ENCODE measurements at regions not wholly inside any gene's neighbourhood (a gene's known extent, or its start where the extent isn't known, plus 50 kb on each side); places are given as distances from the start of the nearest gene placed in this dataset.

- in situ Hi-C loops (cut with HindIII; ENCODE audit: low sequenced_read_pairs) = no loop called here
These were observed 360.4 kb downstream of the SLC4A3 start for GRCh38 chr2:219987830-219988229.

DNA sequence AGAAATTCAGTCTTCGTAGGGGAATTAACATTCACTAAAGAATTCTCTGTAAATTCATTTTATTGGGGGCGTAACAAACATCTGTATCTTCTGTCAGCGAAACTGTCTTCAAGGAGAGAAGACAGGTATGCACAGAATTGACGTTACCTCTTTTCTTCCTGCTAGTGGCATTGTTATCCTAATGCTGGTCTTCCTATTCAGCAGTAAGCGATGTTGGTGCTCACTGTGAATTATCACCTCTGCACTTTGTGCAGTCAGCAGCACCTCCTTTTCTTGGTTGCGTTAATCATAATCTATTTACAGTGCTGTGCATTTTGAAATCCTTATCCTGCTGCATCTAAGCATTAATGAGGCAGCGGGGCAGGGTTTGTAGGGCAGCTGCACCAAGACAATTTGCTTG is 362.3 kb downstream of the SLC4A3 start:
- in situ Hi-C loops (cut with HindIII; ENCODE audit: low sequenced_read_pairs) = no loop called here

DNA sequence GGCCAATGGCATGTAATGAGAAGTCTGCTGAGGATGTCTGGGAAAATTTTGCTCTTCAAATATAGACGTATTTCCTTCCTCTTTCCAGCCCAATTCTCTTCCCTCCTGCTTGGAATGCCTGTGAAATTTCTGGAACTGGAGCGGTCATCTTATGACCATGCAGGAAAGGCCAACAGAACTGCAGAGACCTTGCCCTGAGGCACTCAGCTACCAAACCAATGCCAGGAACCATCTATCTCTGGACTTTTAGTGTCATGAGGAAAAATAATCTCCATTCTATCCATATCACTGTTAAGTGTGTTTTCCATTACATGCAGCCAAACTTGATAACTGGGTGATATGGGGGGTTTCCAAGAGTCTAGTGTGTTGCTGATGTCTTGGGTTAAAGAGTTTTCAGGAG is 363.7 kb downstream of the SLC4A3 start:
- in situ Hi-C loops (cut with HindIII; ENCODE audit: low sequenced_read_pairs) = no loop called here

GRCh38 chr2:219995399-219995798 is 368.0 kb downstream of the SLC4A3 start:
- in situ Hi-C loops (cut with HindIII; ENCODE audit: low sequenced_read_pairs) = no loop called here

- in situ Hi-C loops (cut with HindIII; ENCODE audit: low sequenced_read_pairs) = no loop called here
These were observed 368.7 kb downstream of the SLC4A3 start for GRCh38 chr2:219995991-219996765.

DNA sequence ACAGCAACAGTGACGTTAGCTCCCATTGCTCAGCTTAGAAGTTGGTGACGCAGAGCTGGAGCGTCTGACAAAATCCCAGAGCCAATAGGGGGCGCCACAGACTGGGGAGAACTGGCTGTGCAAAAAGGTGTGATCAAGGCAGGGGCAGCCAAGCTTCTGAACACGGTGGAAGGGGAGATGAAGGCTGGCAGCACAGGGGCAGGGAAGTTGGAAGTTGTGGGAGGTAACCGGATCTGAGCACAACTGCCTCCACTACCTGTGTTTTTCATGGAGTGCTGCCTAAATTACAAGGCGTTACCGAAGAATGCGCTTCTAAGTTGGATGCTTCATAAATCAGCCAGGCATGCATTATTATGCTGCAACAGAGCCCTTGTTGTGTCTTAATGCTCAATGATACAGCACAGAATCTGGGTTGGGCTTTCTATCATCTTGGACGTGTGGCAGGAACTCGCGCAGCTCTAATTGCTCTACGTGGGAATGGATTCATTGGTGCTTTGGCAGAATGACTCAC is 370.0 kb downstream of the SLC4A3 start:
- in situ Hi-C loops (cut with HindIII; ENCODE audit: low sequenced_read_pairs) = no loop called here

DNA sequence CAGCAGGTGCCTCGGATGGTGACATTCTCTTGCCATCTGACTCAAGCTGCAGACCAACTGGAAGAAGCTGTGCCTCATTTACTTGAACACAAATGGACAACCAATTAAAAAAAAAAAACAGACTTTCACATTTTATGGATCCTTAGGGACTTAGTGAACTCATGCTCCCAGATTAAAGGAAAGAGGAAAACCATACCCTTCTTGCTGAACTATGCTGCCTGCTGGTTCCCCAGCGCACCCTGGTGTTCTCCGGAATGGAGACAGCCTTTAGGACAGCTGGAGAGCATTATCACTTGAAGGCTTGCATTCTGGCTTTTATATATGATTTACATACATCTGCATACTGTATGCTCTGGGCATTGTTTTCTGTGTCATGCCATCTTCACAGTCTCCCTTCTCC is 370.7 kb downstream of the SLC4A3 start:
- in situ Hi-C loops (cut with HindIII; ENCODE audit: low sequenced_read_pairs) = no loop called here

DNA sequence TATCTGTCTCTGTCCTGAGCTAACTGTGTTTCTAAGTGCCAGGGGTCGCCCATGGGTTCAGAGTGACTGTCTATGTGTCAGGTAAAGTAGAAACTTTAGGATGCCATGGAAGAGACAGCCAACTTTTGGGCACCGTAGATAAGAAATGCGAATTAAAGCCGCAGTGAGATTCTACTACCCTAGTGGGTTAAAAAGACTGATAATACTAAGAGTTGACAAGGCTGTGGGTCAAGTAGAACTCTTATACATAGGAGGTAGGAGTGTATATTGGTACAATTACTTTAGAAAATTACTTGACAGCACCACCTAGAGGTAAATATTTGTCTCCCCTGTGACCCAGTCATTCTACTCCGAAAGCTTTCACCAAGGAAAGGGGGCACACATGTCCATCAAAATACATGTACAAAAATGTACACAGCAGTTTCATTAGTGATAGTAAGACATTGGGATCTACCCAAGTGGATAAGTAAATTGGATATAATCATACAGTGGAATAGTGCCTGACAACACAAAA is 371.3 kb downstream of the SLC4A3 start:
- in situ Hi-C loops (cut with HindIII; ENCODE audit: low sequenced_read_pairs) = no loop called here

DNA sequence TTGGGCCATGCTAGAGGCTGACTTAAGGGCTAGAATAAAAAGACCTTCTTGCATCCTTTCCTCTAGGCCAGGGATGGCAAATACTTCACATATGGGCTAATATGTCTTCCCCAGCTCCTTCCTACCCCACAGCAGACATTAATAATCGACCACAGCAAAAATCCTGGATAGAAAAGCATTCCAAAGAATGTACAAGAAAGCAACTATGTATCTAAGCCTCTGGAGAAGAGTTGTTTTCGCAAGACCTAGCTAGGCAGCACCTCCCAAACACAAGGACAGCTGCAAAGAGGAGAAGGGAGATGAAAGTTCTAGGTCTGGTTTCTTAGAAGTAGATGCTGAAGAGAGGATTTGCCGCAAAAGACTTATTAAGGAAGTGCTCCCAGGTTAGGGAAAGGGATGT is 372.6 kb downstream of the SLC4A3 start:
- in situ Hi-C loops (cut with HindIII; ENCODE audit: low sequenced_read_pairs) = no loop called here

DNA sequence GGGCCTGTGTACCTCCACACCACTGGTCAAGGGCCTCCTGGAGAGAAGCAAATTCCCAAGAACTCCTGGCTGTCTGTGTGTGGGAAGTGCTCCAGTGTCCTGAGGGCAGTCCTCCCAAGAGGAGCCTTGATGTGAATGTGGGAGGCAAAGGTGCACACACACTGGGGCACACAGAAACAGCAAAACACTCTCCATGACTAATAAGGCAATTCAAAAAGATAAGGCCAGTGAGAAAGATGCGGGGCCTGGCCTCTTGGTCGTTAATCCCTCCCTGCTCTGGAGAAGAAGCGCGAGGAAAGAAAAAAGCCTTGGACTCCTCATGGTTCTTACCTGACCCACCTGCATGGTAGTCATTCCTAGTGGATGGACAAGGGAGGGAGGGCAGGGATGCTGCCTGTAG is 373.2 kb downstream of the SLC4A3 start:
- in situ Hi-C loops (cut with HindIII; ENCODE audit: low sequenced_read_pairs) = no loop called here

DNA sequence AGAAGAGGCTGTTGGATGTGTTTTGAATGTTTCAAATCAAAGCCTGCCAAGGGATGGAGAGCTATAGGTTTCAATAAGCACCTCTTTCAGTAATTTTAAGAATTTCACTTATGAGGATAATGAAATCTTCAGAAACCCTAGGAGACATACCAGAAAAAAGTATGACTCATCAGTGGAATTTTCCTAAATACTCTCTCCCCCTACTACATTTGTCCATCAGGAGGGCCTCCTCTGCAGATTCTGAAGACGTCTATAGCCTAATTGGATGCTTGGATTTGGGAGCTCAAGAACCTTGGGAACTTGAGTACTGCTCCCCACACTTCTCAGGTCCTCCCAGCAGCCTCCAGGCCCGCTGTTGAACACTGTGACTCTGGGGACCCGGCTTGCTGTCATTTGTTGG is 374.3 kb downstream of the SLC4A3 start:
- in situ Hi-C loops (cut with HindIII; ENCODE audit: low sequenced_read_pairs) = no loop called here

DNA sequence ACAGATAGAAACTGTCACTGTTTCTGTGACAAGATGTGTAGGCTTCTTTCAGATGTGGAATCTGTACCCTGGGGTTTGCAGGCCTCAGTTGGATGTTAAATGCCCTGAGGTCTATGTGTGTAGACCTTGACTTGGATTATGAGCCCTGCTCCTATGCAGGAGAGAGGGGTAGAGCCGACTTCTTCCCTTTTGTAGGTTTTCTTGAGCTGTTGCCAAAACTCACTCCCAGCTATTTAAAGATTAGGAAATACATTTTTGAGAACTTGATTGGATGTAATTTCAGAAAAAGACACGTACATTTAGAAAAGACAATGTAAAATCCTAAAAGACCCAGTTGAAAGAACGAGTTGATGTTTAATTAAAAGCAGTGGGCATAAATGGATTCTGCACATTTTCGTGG is 374.8 kb downstream of the SLC4A3 start:
- in situ Hi-C loops (cut with HindIII; ENCODE audit: low sequenced_read_pairs) = no loop called here

GRCh38 chr2:220002699-220003098 is 375.3 kb downstream of the SLC4A3 start:
- in situ Hi-C loops (cut with HindIII; ENCODE audit: low sequenced_read_pairs) = no loop called here

- in situ Hi-C loops (cut with HindIII; ENCODE audit: low sequenced_read_pairs) = no loop called here
These were observed 377.9 kb downstream of the SLC4A3 start for GRCh38 chr2:220005362-220005761.

DNA sequence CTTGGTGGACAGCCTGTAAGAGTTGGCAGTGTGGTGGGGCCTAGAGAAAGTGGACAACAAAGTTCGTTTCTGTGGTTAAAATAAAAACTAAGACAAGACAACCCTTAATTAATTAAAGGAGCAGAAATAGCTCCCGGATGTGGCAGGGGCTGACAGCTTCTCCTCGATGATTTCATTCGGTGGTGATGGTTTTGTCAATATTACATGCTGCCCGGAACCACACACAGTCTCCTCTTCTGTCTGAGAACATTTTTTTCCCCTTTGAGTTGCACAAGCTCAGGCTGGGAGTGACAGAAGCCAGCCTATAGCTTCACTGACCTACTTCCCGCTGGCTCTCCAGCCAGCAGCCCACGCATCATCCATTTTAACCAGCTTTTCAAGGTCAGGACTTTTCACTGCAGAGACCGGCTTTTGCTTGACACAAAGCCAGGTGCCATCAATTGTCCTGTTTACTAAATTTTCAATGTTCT is 378.8 kb downstream of the SLC4A3 start:
- in situ Hi-C loops (cut with HindIII; ENCODE audit: low sequenced_read_pairs) = no loop called here

GRCh38 chr2:220011859-220012258 is 384.4 kb downstream of the SLC4A3 start:
- in situ Hi-C loops (cut with HindIII; ENCODE audit: low sequenced_read_pairs) = no loop called here

DNA sequence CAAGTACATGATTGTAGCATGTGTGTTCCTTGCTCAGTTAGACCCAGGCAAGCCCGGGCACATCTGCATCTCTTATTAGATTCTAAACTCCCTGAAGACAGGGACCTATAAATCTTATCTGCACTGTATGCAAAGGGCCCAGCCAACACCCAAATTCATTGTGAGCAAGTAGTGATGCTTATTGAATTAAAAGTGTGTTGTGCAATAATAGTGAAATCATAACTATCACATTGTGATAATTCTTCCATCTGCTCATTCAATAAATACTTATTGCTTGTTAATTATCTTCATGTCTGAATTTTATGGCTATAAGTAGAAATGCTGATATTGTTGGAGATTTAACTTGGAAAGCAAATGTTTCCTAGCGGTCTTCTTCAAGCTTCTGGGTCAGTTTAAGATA is 387.5 kb downstream of the SLC4A3 start:
- in situ Hi-C loops (cut with HindIII; ENCODE audit: low sequenced_read_pairs) = no loop called here

GRCh38 chr2:220015576-220015975 is 388.1 kb downstream of the SLC4A3 start:
- in situ Hi-C loops (cut with HindIII; ENCODE audit: low sequenced_read_pairs) = no loop called here

- in situ Hi-C loops (cut with HindIII; ENCODE audit: low sequenced_read_pairs) = no loop called here
These were observed 397.8 kb downstream of the SLC4A3 start for GRCh38 chr2:220025207-220025606.

DNA sequence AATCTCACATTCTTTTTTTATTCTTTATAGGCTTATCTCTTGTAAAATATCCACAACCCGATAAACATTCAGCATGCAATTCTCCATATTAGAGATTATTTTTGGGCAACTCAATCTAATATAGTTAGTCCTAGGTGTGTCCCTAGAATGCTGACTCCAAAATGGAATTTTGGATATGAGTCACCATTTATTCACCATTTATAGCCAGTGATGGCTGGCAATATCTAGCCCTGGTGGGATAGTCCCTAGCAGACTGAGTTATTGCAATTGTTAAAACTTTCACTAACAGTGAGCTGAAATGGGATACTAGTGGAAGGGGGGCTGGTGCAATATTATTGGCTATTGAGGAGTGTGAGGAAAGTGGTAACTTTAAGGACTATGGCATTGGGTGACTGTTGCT is 401.6 kb downstream of the SLC4A3 start:
- in situ Hi-C loops (cut with HindIII; ENCODE audit: low sequenced_read_pairs) = no loop called here

- in situ Hi-C loops (cut with HindIII; ENCODE audit: low sequenced_read_pairs) = no loop called here
These were observed 406.1 kb downstream of the SLC4A3 start for GRCh38 chr2:220033546-220033945.

GRCh38 chr2:220034426-220035130 is 407.1 kb downstream of the SLC4A3 start:
- in situ Hi-C loops (cut with HindIII; ENCODE audit: low sequenced_read_pairs) = no loop called here

All from DLD1 (cell line).